B cell (primary cell): ENCODE measurements at regions not wholly inside any gene's neighbourhood (a gene's known extent, or its start where the extent isn't known, plus 50 kb on each side); places are given as distances from the start of the nearest gene placed in this dataset.

ENCODE experiments used
- ATAC-seq: fragments of 200-7000 bp; cut with Tn5 transposase; one replicate; pipeline ENCODE4 v1.10.0; 2021; ENCODE audit warnings: low read depth, mild to moderate bottlenecking, moderate number of reproducible peaks, moderate library complexity
- CTCF ChIA-PET: fragments of 350-600 bp; sonication (Branson Sonifier 250); formaldehyde crosslinking; loops from one replicate; lab custom pipeline; 2021; ENCODE audit warnings: antibody characterized with exemption, inconsistent platforms; lab: Charles Lee
- POLR2A ChIA-PET: fragments of 350-600 bp; sonication (Branson Sonifier 250); formaldehyde crosslinking; loops from one replicate; lab custom pipeline; 2021; ENCODE audit warnings: antibody characterized with exemption; lab: Charles Lee
- DNase-seq: peaks from one replicate; pipeline ENCODE4 v3.0.0; 2013
- H2AFZ ChIP-seq: 2 replicates; pipeline ENCODE4 v1.6.1; 2012; ENCODE audit warnings: mild to moderate bottlenecking, low read depth, low read length; ENCODE audit not compliant: insufficient read depth, poor library complexity, severe bottlenecking
- H3K27ac ChIP-seq, 2 donors: 1 replicate in 1 of 2; 2 replicates in 1 of 2; pipeline ENCODE4 v1.5.1; 2012 to 2013; ENCODE audit warnings: low read length in 2 of 2, mild to moderate bottlenecking in 2 of 2, moderate library complexity in 1 of 2
- H3K27me3 ChIP-seq, 4 experiments: fragments of 200-600 bp in 1 of 4; sonication (generic) in 1 of 4; replicated peaks in 1 of 4; 1 replicate in 2 of 4; 2 replicates in 2 of 4; pipeline versions ENCODE4 v1.6.1 to v1.7.0; 2013 to 2016; ENCODE audit warnings: low read length in 3 of 4, mild to moderate bottlenecking in 2 of 4, mixed read lengths in 1 of 4, moderate library complexity in 1 of 4; ENCODE audit not compliant: insufficient read depth in 4 of 4, control insufficient read depth in 3 of 4; ENCODE audit errors: control extremely low read depth in 1 of 4
- H3K36me3 ChIP-seq, 2 experiments: replicated peaks in 1 of 2; 1 replicate in 1 of 2; 2 replicates in 1 of 2; pipeline versions ENCODE4 v1.6.1 to v1.7.1; 2013; ENCODE audit warnings: low read length in 1 of 2; ENCODE audit not compliant: insufficient read depth in 2 of 2, control insufficient read depth in 1 of 2; ENCODE audit errors: control extremely low read depth in 1 of 2, extremely low read depth in 1 of 2
- H3K4me1 ChIP-seq, 2 donors: fragments of 200-600 bp in 1 of 2; sonication (generic) in 1 of 2; 1 replicate in 1 of 2; 2 replicates in 1 of 2; pipeline versions ENCODE4 v1.5.1 to v1.6.1; 2013 to 2017; ENCODE audit warnings: low read length in 2 of 2; ENCODE audit not compliant: control insufficient read depth in 2 of 2, insufficient read depth in 2 of 2
- H3K4me2 ChIP-seq: replicated peaks from 2 replicates; pipeline ENCODE3; 2012; ENCODE audit warnings: mild to moderate bottlenecking, low read depth, low read length; ENCODE audit not compliant: poor library complexity, severe bottlenecking
- H3K4me3 ChIP-seq, 5 experiments: fragments of 200-600 bp in 1 of 5; sonication (generic) in 1 of 5; 1 replicate in 3 of 5; 2 replicates in 2 of 5; pipeline versions ENCODE4 v1.5.1 to v1.7.0; 2011 to 2016; ENCODE audit warnings: low read length in 4 of 5, mild to moderate bottlenecking in 4 of 5, low read depth in 2 of 5, control low read depth in 1 of 5, moderate library complexity in 1 of 5; ENCODE audit not compliant: insufficient read depth in 1 of 5; ENCODE audit errors: control extremely low read depth in 1 of 5, extremely low read depth in 1 of 5
- H3K79me2 ChIP-seq: fragments of 200-600 bp; sonication (generic); one replicate; pipeline ENCODE4 v1.6.0; 2016; ENCODE audit warnings: low read length; ENCODE audit not compliant: control insufficient read depth, insufficient read depth
- H3K9ac ChIP-seq: fragments of 200-600 bp; sonication (generic); 2 replicates; pipeline ENCODE4 v1.6.1; 2017; ENCODE audit warnings: mild to moderate bottlenecking, low read length, moderate library complexity
- H3K9me3 ChIP-seq, 3 donors: one replicate each; pipeline versions ENCODE4 v1.6.1 to v1.7.1; 2013; ENCODE audit warnings: low read length in 2 of 3; ENCODE audit not compliant: control insufficient read depth in 2 of 3, insufficient read depth in 1 of 3; ENCODE audit errors: control extremely low read depth in 1 of 3
- H4K20me1 ChIP-seq: 2 replicates; pipeline ENCODE4 v1.6.0; 2012; ENCODE audit warnings: mild to moderate bottlenecking, low read length; ENCODE audit not compliant: insufficient read depth, control insufficient read depth, poor library complexity, severe bottlenecking
- H3K27ac Mint-ChIP-seq: one replicate; pipeline ENCODE4 v1.8.0; 2021; ENCODE audit warnings: mixed read lengths
- H3K27me3 Mint-ChIP-seq: one replicate; pipeline ENCODE4 v1.8.0; 2021; ENCODE audit warnings: mixed read lengths
- H3K4me1 Mint-ChIP-seq: one replicate; pipeline ENCODE4 v1.8.0; 2021; ENCODE audit warnings: mixed read lengths
- H3K4me3 Mint-ChIP-seq: one replicate; pipeline ENCODE4 v1.8.0; 2021; ENCODE audit warnings: mixed read lengths
- H3K9me3 Mint-ChIP-seq: one replicate; pipeline ENCODE4 v1.8.0; 2022; ENCODE audit warnings: mixed read lengths; ENCODE audit not compliant: insufficient read depth
- CTCF ChIP-seq: fragments of 200-600 bp; IDR thresholded peaks from one replicate; pipeline ENCODE4 v1.8.0; 2022; ENCODE audit warnings: antibody characterized with exemption, mild to moderate bottlenecking
- EZH2 ChIP-seq: IDR thresholded peaks from 2 replicates; pipeline ENCODE4 v1.6.1; 2012; ENCODE audit warnings: borderline replicate concordance, low read depth, mild to moderate bottlenecking, moderate library complexity, low read length; ENCODE audit not compliant: insufficient read depth, poor library complexity, severe bottlenecking
- WGBS: methylation state at CpG from one replicate; pipeline ENCODE4 v1.1.5; 2013; ENCODE audit warnings: missing lambda C conversion rate; ENCODE audit not compliant: insufficient coverage; 5-methylcytosine and 5-hydroxymethylcytosine counted together
- intact Hi-C: fragments of 100-400 bp; cut with micrococcal nuclease; formaldehyde crosslinking; loops from one replicate; pipeline ENCODE4 v1.10.0; 2022

- Histone ChIP-seq H4K20me1 (no peaks in the 10 kb centered on the region), H3K4me1 (no peaks in the 10 kb centered on the region), H3K27me3 (no peaks in the 10 kb centered on the region), H3K4me3 (no peak overlapping the region), H2AFZ (no peak overlapping the region), H3K9ac (no peak overlapping the region), H3K9me3 (peaks cover 0 to 39% (median 0%) of the 10 kb centered on the region in 3 donors), H3K36me3 (no peaks in the 10 kb centered on the region), H3K27ac (no peak overlapping the region), H3K79me2 (no peaks in the 10 kb centered on the region), H3K4me2 (no peak overlapping the region)
- Mint-ChIP-seq H3K27me3 (no peaks in the 10 kb centered on the region), H3K4me1 (no peaks in the 10 kb centered on the region), H3K9me3 (no peaks in the 10 kb centered on the region), H3K4me3 (no peak overlapping the region), H3K27ac (no peak overlapping the region)
- intact Hi-C loops = no loop called here
- 84% methylated on average over 4 of the region's 5 CpGs for WGBS
- no peak for ATAC-seq
- ChIA-PET CTCF (no interaction called here), POLR2A (no interaction called here)
- TF ChIP-seq CTCF (no peak), EZH2 (no peak)
- no peak for DNase-seq
Observed at GRCh38 chr14:98907271-98907670, 364.7 kb downstream of the BCL11B start.

GRCh38 chr14:98908050-98908449, 363.9 kb downstream of the BCL11B start:
- 80% methylated on average over 7 of the region's 7 CpGs for WGBS

More at GRCh38 chr14:98908050-98908449, 363.9 kb downstream of the BCL11B start:
- POLR2A ChIA-PET = no interaction called here
- Histone ChIP-seq H3K27ac (no peak overlapping the region), H3K36me3 (no peaks in the 10 kb centered on the region), H3K4me3 (no peak overlapping the region), H3K79me2 (no peaks in the 10 kb centered on the region), H3K9me3 (peaks cover 0 to 34% (median 0%) of the 10 kb centered on the region in 3 donors), H3K27me3 (no peaks in the 10 kb centered on the region), H4K20me1 (no peaks in the 10 kb centered on the region), H3K4me2 (no peak overlapping the region), H3K4me1 (no peaks in the 10 kb centered on the region), H2AFZ (no peak overlapping the region), H3K9ac (no peak overlapping the region)
- no peaks in the 10 kb centered on the region for H3K9me3 Mint-ChIP-seq
- H3K27me3 Mint-ChIP-seq = no peaks in the 10 kb centered on the region
- CTCF ChIA-PET = no interaction called here
- H3K4me1 Mint-ChIP-seq = no peaks in the 10 kb centered on the region
- H3K27ac Mint-ChIP-seq = no peak overlapping the region
- TF ChIP-seq CTCF (no peak), EZH2 (no peak)
- intact Hi-C loops = no loop called here
- DNase-seq = no peak
- no peak for ATAC-seq
- H3K4me3 Mint-ChIP-seq = no peak overlapping the region
